ENCODE measurements at regions not wholly inside any gene's neighbourhood (a gene's known extent, or its start where the extent isn't known, plus 50 kb on each side); places are given as distances from the start of the nearest gene placed in this dataset.
"Not testable (repeated sequence)": the region's sequence is repeated elsewhere in the genome, so short reads cannot be mapped to it uniquely, and the experiment has no call there.

DNA sequence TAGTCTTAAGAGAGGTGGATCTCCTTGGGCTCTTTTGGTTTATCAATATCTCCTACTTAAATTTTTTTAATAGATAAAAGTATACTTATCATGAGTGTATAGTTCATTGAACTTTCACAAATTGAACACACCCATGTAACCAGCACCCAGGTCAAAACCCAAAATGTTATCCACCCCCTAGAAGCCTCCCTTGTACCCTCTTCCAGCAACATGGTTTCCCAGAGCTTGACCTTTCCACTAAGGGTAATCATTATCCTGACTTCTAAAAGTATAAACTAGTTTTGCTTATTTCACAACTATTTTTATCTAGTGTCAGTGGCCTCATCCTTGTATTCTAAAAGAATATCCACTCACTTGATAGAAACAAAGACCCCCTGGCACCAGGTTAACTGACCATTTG is 106.8 kb downstream of the MDH1 start:
- TF ChIP-seq, protein P1, sequence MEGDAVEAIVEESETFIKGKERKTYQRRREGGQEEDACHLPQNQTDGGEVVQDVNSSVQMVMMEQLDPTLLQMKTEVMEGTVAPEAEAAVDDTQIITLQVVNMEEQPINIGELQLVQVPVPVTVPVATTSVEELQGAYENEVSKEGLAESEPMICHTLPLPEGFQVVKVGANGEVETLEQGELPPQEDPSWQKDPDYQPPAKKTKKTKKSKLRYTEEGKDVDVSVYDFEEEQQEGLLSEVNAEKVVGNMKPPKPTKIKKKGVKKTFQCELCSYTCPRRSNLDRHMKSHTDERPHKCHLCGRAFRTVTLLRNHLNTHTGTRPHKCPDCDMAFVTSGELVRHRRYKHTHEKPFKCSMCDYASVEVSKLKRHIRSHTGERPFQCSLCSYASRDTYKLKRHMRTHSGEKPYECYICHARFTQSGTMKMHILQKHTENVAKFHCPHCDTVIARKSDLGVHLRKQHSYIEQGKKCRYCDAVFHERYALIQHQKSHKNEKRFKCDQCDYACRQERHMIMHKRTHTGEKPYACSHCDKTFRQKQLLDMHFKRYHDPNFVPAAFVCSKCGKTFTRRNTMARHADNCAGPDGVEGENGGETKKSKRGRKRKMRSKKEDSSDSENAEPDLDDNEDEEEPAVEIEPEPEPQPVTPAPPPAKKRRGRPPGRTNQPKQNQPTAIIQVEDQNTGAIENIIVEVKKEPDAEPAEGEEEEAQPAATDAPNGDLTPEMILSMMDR (conservative IDR thresholded peaks at IDR 0.05) = no peak
- TF ChIP-seq ZFX (IDR thresholded peaks at IDR 0.05) = no peak
- H3K27ac ChIP-seq = no peak overlapping the region

DNA sequence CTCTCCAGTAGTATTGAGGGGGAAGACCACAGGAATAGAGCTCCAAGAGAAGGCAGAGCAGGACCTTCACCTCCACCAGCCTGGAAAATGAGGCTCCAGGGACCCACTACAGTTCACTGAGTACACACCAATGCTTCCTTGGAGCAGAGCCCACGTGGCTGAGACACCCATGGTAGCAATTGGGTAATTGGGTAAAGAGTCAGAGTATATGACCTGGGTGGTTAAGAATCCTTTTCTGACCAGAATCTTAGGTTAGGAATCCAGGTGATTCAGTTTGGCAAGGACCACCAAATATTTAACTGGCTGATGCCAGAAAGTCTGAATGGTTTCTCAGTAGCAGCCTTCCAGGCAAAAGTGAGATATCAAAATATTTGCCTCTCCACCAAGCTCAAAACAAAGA is 107.7 kb downstream of the MDH1 start:
- TF ChIP-seq, protein P1 (conservative IDR thresholded peaks at IDR 0.05) = no peak
- no peak for TF ChIP-seq ZFX (IDR thresholded peaks at IDR 0.05)
- no peak overlapping the region for H3K27ac ChIP-seq

DNA sequence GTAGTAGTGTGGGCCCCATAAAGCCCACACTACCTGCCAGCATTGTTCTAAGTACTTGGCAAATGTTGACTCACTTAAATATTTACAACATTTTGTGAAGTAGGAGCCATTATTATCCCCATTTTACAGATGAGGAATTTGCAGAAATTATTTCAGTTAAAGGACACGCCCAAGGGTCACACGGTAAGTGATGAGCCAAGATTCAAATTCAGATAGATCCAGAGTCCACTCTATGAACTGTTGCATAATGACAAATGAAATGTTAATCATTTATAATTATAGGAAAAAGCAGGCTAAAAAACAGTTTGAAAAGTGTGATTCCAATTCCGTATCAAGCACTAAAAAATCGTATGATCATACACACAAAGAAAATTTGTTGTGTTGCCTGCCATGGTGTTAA is 108.4 kb downstream of the MDH1 start:
- TF ChIP-seq ZFX (IDR thresholded peaks at IDR 0.05) = no peak
- TF ChIP-seq, protein P1 (conservative IDR thresholded peaks at IDR 0.05) = no peak
- no peak overlapping the region for H3K27ac ChIP-seq

DNA sequence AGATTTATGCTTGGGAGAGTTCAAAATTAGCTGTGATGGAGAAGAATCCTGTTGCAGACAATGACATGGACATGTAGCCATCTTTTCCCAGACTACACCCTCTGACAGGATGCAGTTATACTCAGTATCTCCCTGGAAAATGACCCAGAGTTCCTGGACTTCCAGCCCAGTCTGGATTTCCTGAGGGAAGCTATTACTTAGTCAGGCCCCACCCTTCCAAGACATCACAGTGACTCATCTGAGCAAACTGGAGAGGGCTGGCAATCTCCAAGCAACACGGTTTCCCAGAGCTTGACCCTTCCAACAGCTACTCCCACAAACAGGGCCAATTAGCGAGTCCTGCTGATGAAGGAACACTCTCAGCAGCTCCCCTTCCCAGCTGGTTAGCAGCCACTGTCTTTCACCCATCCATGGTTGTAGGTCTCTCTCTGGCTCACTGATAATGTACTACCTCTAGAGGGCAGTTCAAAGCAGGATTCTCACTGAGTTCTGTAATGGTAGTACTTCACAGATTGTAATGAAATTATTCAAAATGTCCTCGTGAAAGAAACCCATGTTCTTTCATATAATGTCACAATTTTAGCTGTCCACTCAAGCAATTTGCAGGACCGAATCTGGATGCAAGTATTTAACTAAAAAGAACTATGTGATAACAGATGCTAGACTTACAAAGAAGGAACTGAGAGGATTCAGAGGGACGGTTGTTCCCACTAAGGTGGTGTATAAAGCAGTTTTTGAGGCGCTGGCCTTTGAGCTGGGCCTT is 110.2 kb downstream of the MDH1 start:
- TF ChIP-seq, protein P1 (conservative IDR thresholded peaks at IDR 0.05) = peak; percentile 49
- TF ChIP-seq ZFX (IDR thresholded peaks at IDR 0.05) = no peak
- no peak overlapping the region for H3K27ac ChIP-seq

DNA sequence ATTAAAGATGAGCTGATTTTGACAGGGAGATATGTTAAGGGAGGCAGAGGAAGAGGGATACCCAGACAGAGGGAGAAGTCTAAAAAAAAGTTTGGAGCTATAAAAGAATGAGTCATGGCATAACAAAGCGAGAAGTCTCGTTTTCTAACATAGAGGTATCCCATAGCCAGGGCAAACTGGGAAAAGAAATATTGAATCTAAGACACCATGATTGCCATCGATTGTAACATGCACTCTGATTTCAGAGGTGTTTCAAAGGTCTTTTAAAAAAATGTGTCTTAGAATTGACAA is 110.7 kb downstream of the MDH1 start:
- TF ChIP-seq ZFX (IDR thresholded peaks at IDR 0.05) = no peak
- TF ChIP-seq, protein P1 (conservative IDR thresholded peaks at IDR 0.05) = no peak
- no peak overlapping the region for H3K27ac ChIP-seq

DNA sequence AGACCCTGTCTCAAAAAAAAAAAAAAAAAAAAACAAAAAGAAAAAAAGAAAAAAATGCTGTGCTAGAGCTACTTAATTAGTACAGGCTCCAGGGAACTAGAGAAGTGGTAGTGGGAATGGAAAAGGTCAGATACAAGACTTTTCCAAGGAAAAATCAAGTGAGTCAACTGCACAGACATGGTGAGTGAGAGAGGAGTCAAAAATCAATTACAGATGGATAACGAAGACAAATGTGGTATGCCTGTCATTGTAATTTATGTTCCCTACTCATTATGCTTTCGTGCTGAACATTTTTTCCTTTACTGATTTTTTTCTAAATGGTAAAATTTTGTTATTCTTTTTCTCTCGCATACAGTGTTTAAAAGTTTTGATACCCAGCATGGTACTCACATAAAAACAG is 111.5 kb downstream of the MDH1 start:
- TF ChIP-seq, protein P1 (conservative IDR thresholded peaks at IDR 0.05) = no peak
- no peak for TF ChIP-seq ZFX (IDR thresholded peaks at IDR 0.05)
- H3K27ac ChIP-seq = no peak overlapping the region

DNA sequence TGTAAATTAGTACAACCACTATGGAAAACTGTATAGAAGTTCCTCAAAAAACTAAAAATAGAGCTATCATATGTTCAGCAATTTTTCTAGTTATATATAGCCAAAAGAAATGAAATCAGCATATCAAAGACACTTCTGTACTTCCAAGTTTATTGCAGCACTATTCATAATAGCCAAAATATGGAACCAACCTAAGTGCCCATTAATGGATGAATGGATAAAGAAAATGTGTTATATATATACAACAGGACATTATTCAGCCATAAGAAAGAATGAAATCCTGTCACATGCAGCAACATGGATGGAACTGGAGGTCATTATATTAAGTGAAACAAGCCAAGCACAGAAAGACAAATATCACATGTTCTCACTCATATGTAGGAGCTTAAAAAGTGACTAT is 112.6 kb downstream of the MDH1 start:
- TF ChIP-seq, protein P1 (conservative IDR thresholded peaks at IDR 0.05) = no peak
- no peak for TF ChIP-seq ZFX (IDR thresholded peaks at IDR 0.05)
- H3K27ac ChIP-seq = no peak overlapping the region

DNA sequence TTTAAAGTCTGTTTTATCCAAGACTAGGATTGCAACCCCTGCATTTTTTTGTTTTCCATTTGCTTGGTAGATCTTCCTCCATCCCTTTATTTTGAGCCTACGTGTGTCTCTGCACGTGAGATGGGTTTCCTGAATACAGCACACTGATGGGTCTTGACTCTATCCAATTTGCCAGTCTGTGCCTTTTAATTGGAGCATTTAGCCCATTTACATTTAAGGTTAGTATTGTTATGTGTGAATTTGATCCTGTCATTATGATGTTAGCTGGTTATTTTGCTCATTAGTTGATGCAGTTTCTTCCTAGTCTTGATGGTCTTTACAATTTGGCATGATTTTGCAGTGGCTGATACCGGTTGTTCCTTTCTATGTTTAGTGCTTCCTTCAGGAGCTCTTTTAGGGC is 117.3 kb downstream of the MDH1 start:
- not testable (repeated sequence) for H3K27ac ChIP-seq

All from C4-2B (cell line).